Suprapubic skin (tissue), 3 donors: ENCODE measurements at regions not wholly inside any gene's neighbourhood (a gene's known extent, or its start where the extent isn't known, plus 50 kb on each side); places are given as distances from the start of the nearest gene placed in this dataset.
"Not testable (repeated sequence)": the region's sequence is repeated elsewhere in the genome, so short reads cannot be mapped to it uniquely, and the experiment has no call there.

ENCODE experiments used
- POLR2A ChIP-seq, 2 donors: fragments of 450-650 bp; IDR thresholded peaks; one replicate each; pipeline ENCODE4 v1.6.1; 2017; ENCODE audit warnings: antibody characterized with exemption in 2 of 2, mild to moderate bottlenecking in 2 of 2, moderate library complexity in 2 of 2
- TF ChIP-seq, protein P1 (sequence below), 2 donors: fragments of 200-600 bp in 1 of 2; fragments of 450-650 bp in 1 of 2; sonication (generic) in 1 of 2; IDR thresholded peaks; one replicate each; pipeline ENCODE4 v1.5.1; 2016 to 2019; ENCODE audit warnings: antibody characterized with exemption in 2 of 2, mild to moderate bottlenecking in 1 of 2, moderate library complexity in 1 of 2

DNA sequence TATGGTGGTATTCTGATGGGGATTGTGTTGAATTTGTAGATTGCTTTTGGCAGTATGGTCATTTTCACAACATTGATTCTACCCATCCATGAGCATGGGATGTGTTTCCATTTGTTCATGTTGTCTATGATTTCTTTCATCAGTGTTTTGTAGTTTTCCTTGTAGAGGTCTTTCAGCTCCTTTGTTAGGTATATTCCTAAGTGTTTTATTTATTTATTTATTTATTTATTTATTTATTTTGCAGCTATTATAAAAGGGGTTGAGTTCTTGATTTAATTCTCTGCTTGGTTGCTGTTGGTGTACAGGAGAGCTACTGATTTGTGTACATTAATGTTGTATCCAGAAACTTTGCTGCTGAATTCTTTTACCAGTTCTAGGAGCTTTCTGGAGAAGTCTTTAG lies 181.4 kb downstream of the TM2D1 start:
- TF ChIP-seq POLR2A (IDR thresholded peaks at IDR 0.05): not testable (repeated sequence)
- TF ChIP-seq, protein P1, sequence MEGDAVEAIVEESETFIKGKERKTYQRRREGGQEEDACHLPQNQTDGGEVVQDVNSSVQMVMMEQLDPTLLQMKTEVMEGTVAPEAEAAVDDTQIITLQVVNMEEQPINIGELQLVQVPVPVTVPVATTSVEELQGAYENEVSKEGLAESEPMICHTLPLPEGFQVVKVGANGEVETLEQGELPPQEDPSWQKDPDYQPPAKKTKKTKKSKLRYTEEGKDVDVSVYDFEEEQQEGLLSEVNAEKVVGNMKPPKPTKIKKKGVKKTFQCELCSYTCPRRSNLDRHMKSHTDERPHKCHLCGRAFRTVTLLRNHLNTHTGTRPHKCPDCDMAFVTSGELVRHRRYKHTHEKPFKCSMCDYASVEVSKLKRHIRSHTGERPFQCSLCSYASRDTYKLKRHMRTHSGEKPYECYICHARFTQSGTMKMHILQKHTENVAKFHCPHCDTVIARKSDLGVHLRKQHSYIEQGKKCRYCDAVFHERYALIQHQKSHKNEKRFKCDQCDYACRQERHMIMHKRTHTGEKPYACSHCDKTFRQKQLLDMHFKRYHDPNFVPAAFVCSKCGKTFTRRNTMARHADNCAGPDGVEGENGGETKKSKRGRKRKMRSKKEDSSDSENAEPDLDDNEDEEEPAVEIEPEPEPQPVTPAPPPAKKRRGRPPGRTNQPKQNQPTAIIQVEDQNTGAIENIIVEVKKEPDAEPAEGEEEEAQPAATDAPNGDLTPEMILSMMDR (IDR thresholded peaks at IDR 0.05): not testable (repeated sequence)
